Fibroblast of skin of left biceps (primary cell): ENCODE measurements at regions not wholly inside any gene's neighbourhood (a gene's known extent, or its start where the extent isn't known, plus 50 kb on each side); places are given as distances from the start of the nearest gene placed in this dataset.
"Not testable (repeated sequence)": the region's sequence is repeated elsewhere in the genome, so short reads cannot be mapped to it uniquely, and the experiment has no call there.

Source experiments
- DNase-seq, 2 experiments: peaks; one replicate each; pipeline ENCODE4 v3.0.0-alpha.2; 2013; ENCODE audit warnings: low read depth in 2 of 2

DNA sequence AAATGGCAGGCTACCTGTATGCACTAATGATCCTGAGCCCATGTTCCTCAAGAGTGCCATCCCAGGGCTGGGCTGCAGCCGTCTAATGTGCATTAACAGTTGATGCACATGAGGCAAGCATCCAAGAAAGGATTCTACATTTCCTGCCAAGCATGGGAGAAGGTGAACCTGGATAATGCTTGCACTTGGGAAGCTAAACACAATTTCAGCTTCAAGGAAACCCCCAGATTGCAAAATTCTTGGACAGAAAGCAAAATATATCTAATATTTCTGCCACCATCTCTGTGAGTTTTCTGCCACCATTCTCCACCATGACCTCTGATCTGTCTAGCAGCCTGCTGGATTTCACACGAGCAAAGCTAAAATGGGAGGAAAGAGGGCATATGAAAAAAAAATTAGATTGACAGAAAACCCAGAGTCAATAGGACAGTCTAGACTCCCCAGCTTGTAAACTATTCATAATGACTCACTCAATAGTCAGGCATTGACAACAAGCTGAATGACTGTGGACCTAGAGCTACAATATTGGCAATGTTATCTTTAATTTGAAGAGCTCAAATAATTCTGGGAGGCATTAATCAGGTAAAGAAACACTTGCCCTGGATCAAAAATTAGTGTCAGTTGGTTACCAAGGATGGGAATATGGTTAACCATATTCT, 91.9 kb upstream of the BCL2L14 start:
- DNase-seq = no peak

GRCh38 chr12:11980115-11980514, 90.6 kb upstream of the BCL2L14 start:
- DNase-seq = no peak

DNA sequence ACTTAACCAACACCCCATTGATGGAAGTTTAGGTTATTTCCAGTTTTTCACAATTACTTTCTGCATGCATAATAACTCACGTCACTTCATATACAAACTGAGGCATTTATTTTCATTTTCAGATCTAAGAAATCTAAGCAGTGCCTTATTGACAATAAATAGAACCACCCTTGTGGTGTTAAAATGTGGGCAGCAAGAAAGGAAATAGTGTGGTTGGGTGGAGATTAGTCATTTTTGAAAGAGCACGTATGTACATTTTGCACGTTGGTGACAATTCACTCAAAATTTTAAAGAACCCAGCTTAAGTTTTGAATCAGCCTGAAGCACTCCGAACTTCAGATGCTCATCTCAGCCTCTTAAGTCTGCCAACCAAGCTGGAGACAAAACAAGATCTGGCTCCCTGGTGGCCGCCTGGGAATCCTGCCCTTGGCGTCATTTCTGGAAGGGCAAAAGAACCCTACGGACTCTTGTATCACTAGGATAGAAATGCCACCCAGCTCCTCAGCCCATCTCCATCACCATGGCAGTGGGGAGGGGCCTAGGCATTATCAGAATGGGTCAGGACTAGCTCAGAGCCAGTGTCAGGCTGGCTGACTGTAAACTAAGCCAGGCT, 89.5 kb upstream of the BCL2L14 start:
- DNase-seq = peak in 1 of 2 experiments; percentile 16

DNA sequence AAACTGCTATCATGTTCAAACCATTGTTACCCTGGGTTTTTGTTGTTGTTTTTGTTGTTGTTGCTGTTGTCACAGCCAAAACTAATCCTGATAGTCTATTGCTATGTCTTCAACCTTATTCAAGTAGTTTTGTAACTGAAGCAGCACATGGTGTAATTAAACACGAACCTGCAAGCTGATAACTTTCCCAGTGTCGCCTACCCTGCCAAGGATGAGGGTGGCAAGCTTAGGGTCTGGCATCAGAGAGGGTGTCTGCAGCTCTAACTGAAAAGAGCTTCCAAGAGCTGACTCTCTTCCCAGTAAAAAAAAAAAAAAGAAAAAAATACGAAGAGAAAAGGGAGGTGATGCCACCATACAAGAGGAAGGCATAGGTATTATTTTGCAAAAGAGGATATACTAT, 86.3 kb upstream of the BCL2L14 start:
- DNase-seq = no peak

GRCh38 chr12:11986165-11986564, 84.6 kb upstream of the BCL2L14 start:
- DNase-seq = no peak

DNA sequence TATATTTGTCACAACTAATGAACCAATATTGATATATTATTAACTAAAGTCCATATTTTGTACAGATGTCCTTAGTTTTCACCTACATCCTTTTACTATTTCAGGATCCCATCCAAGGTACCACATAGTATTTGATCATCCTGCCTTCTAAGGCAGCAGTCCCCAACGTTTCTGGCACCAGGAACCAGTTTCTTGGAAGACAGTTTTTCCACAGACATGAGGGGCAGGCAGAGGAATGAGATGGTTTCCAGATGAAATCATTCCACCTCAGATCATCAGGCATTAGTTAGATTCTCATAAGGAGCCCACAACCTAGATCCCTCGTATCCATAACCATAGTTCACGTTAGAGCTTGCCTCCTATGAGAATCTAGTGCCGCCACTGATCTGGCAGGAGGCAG, 82.8 kb upstream of the BCL2L14 start:
- no peak for DNase-seq

DNA sequence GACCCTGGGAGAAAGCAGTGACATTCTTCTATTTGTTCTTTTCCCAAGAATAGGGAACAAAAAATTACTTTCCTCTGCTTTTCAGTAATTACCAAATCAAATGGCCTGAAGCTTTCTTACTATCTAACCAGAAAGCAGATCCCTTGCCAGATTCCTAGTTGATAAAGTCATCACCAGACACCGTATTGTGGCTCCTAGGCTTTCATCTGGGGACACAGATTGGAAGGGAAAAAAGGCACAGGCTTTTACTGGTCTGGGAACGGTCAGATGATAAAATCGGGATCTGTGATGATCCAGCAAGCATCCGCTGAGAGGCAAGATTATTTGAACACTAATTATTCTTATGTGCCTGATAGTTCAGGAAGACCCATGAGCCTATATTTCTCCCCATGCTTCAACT, 79.1 kb upstream of the BCL2L14 start:
- no peak for DNase-seq

GRCh38 chr12:11992515-11992914, 78.2 kb upstream of the BCL2L14 start:
- DNase-seq = no peak

DNA sequence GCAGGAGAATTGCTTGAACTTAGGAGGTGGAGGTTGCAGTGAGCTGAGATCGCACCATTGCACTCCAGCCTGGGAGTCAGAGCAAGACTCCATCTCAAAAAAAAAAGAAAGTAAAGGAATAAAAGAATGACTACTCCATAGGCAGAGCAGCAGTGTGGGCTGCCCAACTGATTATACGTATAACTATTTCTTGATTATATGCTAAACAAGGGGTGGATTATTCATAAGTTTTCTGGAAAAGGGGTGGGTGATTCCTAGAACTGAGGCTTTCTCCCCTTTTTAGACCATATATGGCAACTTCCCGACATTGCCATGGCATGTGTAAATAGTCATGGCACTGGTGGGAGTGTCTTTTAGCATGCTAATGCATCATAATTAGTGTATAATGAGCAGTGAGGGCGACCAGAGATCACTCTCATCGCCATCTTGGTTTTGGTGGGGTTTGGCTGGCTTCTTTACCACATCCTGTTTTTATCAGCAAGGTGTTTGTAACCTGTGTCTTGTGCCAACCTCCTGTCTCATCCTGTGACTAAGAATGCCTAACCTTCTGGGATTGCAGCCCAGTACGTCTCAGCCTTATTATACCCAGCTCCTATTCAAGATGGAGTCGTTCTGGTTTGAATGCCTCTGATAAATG, 72.3 kb upstream of the BCL2L14 start:
- DNase-seq = not testable (repeated sequence)

GRCh38 chr12:11998944-11999315, 71.8 kb upstream of the BCL2L14 start:
- no peak for DNase-seq

DNA sequence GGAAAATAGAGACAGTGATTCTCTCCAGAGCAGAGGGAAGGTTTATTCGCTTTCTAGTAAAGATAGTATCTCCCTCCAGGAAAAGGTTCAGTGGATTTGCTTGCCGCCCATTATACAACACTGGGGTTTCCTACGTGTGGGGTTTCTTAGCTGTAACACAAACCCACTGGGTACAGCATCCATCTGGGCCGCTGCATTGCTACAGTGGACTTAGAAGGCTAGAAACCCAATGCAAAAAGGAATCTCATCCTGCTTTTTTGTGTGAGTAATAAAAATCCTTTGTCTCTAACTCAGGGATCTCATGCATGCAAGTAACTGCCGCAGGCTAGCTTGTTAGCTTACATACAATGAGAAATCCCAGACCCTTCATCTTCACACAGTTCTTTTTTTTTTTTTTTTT, 67.1 kb upstream of the BCL2L14 start:
- DNase-seq = no peak

DNA sequence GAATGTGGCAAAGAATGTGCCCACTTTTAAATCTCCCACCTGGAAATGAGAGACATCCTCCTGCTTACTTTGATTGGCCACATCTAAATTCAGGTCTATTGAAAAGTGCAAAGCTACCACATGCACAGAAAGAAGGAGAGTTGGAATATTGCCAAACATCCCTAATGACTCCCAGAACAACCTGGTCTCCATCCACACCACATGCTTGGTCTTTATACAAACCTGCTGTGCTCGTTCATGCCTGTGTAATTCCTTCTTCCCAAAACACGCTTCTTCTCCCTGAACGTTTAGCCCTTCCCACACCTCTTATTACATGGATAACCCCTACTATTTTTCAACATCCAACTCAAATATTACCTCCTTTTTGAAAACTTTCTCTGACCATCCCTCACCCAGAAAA, 66.2 kb upstream of the BCL2L14 start:
- DNase-seq = no peak

- DNase-seq = no peak
These were observed 63.6 kb upstream of the BCL2L14 start for GRCh38 chr12:12007001-12007712.

DNA sequence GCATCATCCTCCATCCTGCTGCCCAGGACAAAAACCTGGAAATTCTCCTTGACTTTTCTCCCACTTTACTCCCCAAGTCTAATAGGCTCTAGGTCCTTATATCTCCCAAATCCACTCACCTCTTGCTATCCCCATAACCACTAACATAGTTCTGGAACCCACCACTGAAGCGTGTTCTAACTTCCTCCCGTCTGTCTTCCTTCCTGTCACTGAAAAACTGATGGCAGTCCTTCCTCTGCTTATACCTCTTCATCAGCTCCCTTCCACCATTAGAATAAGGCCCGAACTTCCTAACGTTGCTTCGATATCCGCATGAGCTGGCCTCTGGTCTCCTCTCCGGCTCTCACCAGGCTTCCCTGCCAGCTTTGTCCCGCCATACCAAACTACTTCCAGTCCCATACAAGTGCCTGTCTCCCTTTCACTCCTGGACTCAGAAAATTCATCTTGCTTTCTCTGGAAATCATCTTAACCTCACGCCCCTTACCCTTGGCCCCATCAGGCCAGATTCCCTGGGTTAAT, 63.0 kb upstream of the BCL2L14 start:
- no peak for DNase-seq

- no peak for DNase-seq
These were observed 62.4 kb upstream of the BCL2L14 start for GRCh38 chr12:12008232-12008850.

DNA sequence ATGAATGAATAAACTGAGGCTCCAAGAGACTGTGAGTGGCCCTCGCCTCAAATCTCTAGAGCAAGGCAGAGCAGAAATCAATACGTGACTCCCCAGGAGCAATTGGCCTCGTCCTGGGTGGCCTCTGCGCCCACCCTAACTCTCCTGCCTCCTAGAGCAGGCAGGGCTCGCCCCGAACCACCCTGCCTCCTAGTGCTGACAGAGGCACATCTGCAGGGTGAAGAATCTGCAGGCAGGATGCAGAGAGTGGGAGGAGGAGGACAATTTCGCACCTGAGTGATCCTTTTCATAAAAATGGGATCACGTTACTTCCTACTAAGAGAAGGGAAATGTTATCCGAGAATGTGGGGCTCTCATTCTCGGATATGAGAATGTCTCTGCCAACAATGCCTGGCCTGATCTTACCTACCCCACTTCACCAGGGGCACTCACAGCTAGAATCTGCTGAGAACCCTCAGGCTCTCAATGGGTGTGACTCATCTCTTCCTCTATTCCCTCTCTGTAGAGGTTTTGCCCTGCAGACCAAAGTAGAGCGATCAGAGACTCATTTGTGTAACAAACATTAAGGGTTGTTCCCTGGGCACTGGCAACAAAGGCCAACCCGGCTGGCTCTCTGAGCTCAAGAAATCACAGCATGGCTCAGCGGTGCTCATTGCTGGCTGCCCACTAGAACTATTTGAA, 61.7 kb upstream of the BCL2L14 start:
- no peak for DNase-seq

GRCh38 chr12:12009749-12010276, 60.9 kb upstream of the BCL2L14 start:
- not testable (repeated sequence) for DNase-seq

- peak; percentile 63 to 69 for DNase-seq
These were observed 60.3 kb upstream of the BCL2L14 start for GRCh38 chr12:12010277-12011039.

DNA sequence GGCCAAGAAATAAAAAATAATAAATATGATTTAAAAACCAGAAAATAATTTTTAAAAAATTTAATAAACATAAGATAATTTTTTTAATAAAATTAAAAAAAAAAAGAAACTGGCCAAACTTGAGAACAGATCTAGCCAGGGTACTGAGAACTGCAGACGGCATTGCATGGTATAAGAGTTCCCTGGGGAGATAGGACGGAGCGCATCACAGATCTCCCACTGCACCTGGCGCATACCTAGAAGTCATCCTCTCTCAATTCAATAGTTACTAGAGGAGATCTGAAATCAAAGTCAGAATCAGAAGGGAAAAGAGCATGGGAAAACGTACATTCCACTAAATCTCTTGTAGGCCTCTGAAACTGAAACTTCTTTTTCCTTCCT, 58.9 kb upstream of the BCL2L14 start:
- no peak for DNase-seq

DNA sequence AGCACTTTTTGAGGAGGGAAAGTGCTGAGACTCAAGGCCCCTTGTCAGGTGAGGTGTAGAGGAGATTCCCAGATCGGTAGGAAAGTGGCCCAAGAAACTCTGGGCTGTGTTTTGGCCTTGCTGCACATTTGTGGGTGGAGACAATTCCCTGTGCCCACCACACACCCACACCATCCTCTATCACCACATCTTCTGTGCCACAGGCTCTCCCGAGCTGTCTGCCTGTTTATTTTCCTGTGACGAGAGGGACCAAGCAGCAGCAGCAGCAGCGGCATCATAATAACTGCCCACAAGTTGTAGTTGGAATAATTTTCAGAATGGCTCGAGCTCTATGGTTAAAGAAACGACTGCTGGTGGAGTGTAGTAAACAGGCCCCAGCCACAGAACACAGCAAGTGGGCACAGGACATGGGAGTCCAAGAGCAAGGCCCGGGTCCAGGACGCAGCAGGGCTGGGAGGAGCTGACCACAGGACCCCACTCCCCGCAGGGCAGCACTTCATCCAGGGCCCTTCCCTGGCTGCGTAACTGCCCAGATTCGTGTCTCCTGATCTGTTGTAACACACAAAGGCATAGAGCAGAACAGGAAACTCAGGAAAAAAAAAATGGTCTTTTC, 55.6 kb upstream of the BCL2L14 start:
- no peak for DNase-seq
